ENCODE measurements at regions not wholly inside any gene's neighbourhood (a gene's known extent, or its start where the extent isn't known, plus 50 kb on each side); places are given as distances from the start of the nearest gene placed in this dataset.
A peak's percentile ranks its signal among the peaks of the same experiment; 100 is the strongest.

GRCh38 chr13:37443538-37443937 lies 155.0 kb downstream of the POSTN start:
- DNase-seq (ENCODE audit: low read depth), result peak; percentile 97
- no peak overlapping the region for H3K4me3 ChIP-seq (ENCODE audit: control insufficient read depth, low read depth, low read length)
- TF ChIP-seq CTCF (conservative IDR thresholded peaks at IDR 0.05; ENCODE audit: control insufficient read depth, insufficient read depth, low read depth, low read length), result no peak

- TF ChIP-seq CTCF (conservative IDR thresholded peaks at IDR 0.05; ENCODE audit: control insufficient read depth, insufficient read depth, low read depth, low read length), result no peak
- DNase-seq (ENCODE audit: low read depth), result peak; percentile 46
- H3K4me3 ChIP-seq (ENCODE audit: control insufficient read depth, low read depth, low read length), result no peak overlapping the region
Measured at GRCh38 chr13:37442996-37443395, 155.6 kb downstream of the POSTN start.

- no peak overlapping the region for H3K4me3 ChIP-seq (ENCODE audit: control insufficient read depth, low read depth, low read length)
- no peak for DNase-seq (ENCODE audit: low read depth)
- no peak for TF ChIP-seq CTCF (conservative IDR thresholded peaks at IDR 0.05; ENCODE audit: control insufficient read depth, insufficient read depth, low read depth, low read length)
Measured at GRCh38 chr13:37435881-37436280, 162.7 kb downstream of the POSTN start.

- TF ChIP-seq CTCF (conservative IDR thresholded peaks at IDR 0.05; ENCODE audit: control insufficient read depth, insufficient read depth, low read depth, low read length), result no peak
- H3K4me3 ChIP-seq (ENCODE audit: control insufficient read depth, low read depth, low read length), result no peak overlapping the region
- DNase-seq (ENCODE audit: low read depth), result no peak
Measured at GRCh38 chr13:37433086-37433485, 165.5 kb downstream of the POSTN start.

GRCh38 chr13:37429976-37430375 lies 168.6 kb downstream of the POSTN start:
- TF ChIP-seq CTCF (conservative IDR thresholded peaks at IDR 0.05; ENCODE audit: control insufficient read depth, insufficient read depth, low read depth, low read length), result no peak
- DNase-seq (ENCODE audit: low read depth), result peak; percentile 97
- no peak overlapping the region for H3K4me3 ChIP-seq (ENCODE audit: control insufficient read depth, low read depth, low read length)

- H3K4me3 ChIP-seq (ENCODE audit: control insufficient read depth, low read depth, low read length), result no peak overlapping the region
- DNase-seq (ENCODE audit: low read depth), result no peak
- no peak for TF ChIP-seq CTCF (conservative IDR thresholded peaks at IDR 0.05; ENCODE audit: control insufficient read depth, insufficient read depth, low read depth, low read length)
Measured at GRCh38 chr13:37427843-37428494, 170.6 kb downstream of the POSTN start.

GRCh38 chr13:37418490-37418889 lies 180.1 kb downstream of the POSTN start:
- TF ChIP-seq CTCF (conservative IDR thresholded peaks at IDR 0.05; ENCODE audit: control insufficient read depth, insufficient read depth, low read depth, low read length), result no peak
- DNase-seq (ENCODE audit: low read depth), result peak; percentile 49

More at GRCh38 chr13:37418490-37418889, 180.1 kb downstream of the POSTN start:
- H3K4me3 ChIP-seq (ENCODE audit: control insufficient read depth, low read depth, low read length), result no peak overlapping the region

Measured in fibroblast of mammary gland (primary cell).